CD14-positive monocyte (primary cell): ENCODE measurements at regions not wholly inside any gene's neighbourhood (a gene's known extent, or its start where the extent isn't known, plus 50 kb on each side); places are given as distances from the start of the nearest gene placed in this dataset.

Source experiments
- DNase-seq, 3 donors: peaks; one replicate each; pipeline ENCODE4 v3.0.0-alpha.2; 2011 to 2022
- H2AFZ ChIP-seq: 2 replicates; pipeline ENCODE4 v1.6.0; 2012; ENCODE audit warnings: mild to moderate bottlenecking, low read depth, low read length, inconsistent platforms; ENCODE audit not compliant: insufficient read depth, poor library complexity, severe bottlenecking
- H3K27ac ChIP-seq, 2 donors: 1 replicate in 1 of 2; 2 replicates in 1 of 2; pipeline ENCODE4 v1.5.1; 2012 to 2013; ENCODE audit warnings: low read length in 2 of 2, control low read depth in 1 of 2, inconsistent platforms in 1 of 2, low read depth in 1 of 2, mild to moderate bottlenecking in 1 of 2
- H3K27me3 ChIP-seq, 2 donors: one replicate each; pipeline versions ENCODE4 v1.6.0 to v1.6.1; 2011 to 2013; ENCODE audit warnings: low read length in 2 of 2; ENCODE audit not compliant: control insufficient read depth in 2 of 2, insufficient read depth in 2 of 2
- H3K36me3 ChIP-seq, 2 donors: replicated peaks in 1 of 2; 1 replicate in 1 of 2; 2 replicates in 1 of 2; pipeline versions ENCODE4 v1.5.1 to v1.6.1; 2012 to 2013; ENCODE audit warnings: low read length in 2 of 2, control low read depth in 1 of 2, inconsistent platforms in 1 of 2, mild to moderate bottlenecking in 1 of 2; ENCODE audit not compliant: insufficient read depth in 2 of 2, control insufficient read depth in 1 of 2
- H3K4me1 ChIP-seq, 2 donors: 1 replicate in 1 of 2; 2 replicates in 1 of 2; pipeline versions ENCODE4 v1.5.1 to v1.6.1; 2012 to 2013; ENCODE audit warnings: low read length in 2 of 2, control low read depth in 1 of 2, inconsistent platforms in 1 of 2, mild to moderate bottlenecking in 1 of 2, moderate library complexity in 1 of 2; ENCODE audit not compliant: insufficient read depth in 2 of 2, control insufficient read depth in 1 of 2
- H3K4me2 ChIP-seq: replicated peaks from 2 replicates; pipeline ENCODE3; 2012; ENCODE audit warnings: low read length, moderate library complexity, mild to moderate bottlenecking; ENCODE audit not compliant: poor library complexity, severe bottlenecking; ENCODE audit errors: extremely low read depth
- H3K4me3 ChIP-seq, 3 experiments: fragments of 200-600 bp in 1 of 3; sonication (generic) in 1 of 3; replicated peaks in 1 of 3; 1 replicate in 2 of 3; 2 replicates in 1 of 3; pipeline ENCODE4 v1.5.1; 2011 to 2013; ENCODE audit warnings: low read length in 3 of 3, mild to moderate bottlenecking in 3 of 3, control low read depth in 2 of 3, low read depth in 2 of 3, inconsistent platforms in 1 of 3, moderate library complexity in 1 of 3
- H3K79me2 ChIP-seq: 2 replicates; pipeline ENCODE4 v1.6.0; 2012; ENCODE audit warnings: mild to moderate bottlenecking, control low read depth, inconsistent platforms, low read length, moderate library complexity; ENCODE audit not compliant: insufficient read depth
- H3K9ac ChIP-seq: 2 replicates; pipeline ENCODE4 v1.6.0; 2017; ENCODE audit warnings: low read length, mild to moderate bottlenecking; ENCODE audit not compliant: insufficient read depth, poor library complexity, severe bottlenecking
- H3K9me3 ChIP-seq, 2 donors: replicated peaks in 1 of 2; 1 replicate in 1 of 2; 2 replicates in 1 of 2; pipeline versions ENCODE4 v1.5.1 to v1.6.1; 2012 to 2013; ENCODE audit warnings: low read length in 2 of 2, control low read depth in 1 of 2; ENCODE audit not compliant: control insufficient read depth in 1 of 2, insufficient read depth in 1 of 2
- H4K20me1 ChIP-seq: 2 replicates; pipeline ENCODE4 v1.6.0; 2012; ENCODE audit warnings: mild to moderate bottlenecking, low read length, control low read depth, moderate library complexity; ENCODE audit not compliant: insufficient read depth
- H3K27ac Mint-ChIP-seq, 7 donors: one replicate each; pipeline ENCODE4 v1.8.0; 2020; ENCODE audit warnings: mild to moderate bottlenecking in 7 of 7, mixed read lengths in 7 of 7, moderate library complexity in 6 of 7, inconsistent platforms in 2 of 7
- H3K27me3 Mint-ChIP-seq, 3 donors: one replicate each; pipeline ENCODE4 v1.8.0; 2021 to 2022; ENCODE audit warnings: low read depth in 3 of 3, mild to moderate bottlenecking in 3 of 3, mixed read lengths in 3 of 3, moderate library complexity in 3 of 3, inconsistent platforms in 1 of 3
- H3K36me3 Mint-ChIP-seq, 2 donors: one replicate each; pipeline ENCODE4 v1.8.0; 2020; ENCODE audit warnings: mixed read lengths in 2 of 2, inconsistent platforms in 1 of 2, mild to moderate bottlenecking in 1 of 2
- H3K4me1 Mint-ChIP-seq: one replicate; pipeline ENCODE4 v1.8.0; 2020; ENCODE audit warnings: mild to moderate bottlenecking, mixed read lengths
- H3K4me3 Mint-ChIP-seq, 2 donors: one replicate each; pipeline ENCODE4 v1.8.0; 2020; ENCODE audit warnings: mild to moderate bottlenecking in 2 of 2, mixed read lengths in 2 of 2, moderate library complexity in 1 of 2
- H3K9me3 Mint-ChIP-seq, 7 donors: one replicate each; pipeline ENCODE4 v1.8.0; 2020 to 2022; ENCODE audit warnings: mixed read lengths in 7 of 7, mild to moderate bottlenecking in 6 of 7, moderate library complexity in 6 of 7, inconsistent platforms in 2 of 7
- WGBS: methylation state at CpG from one replicate; pipeline ENCODE4 v1.1.5; 2013; ENCODE audit warnings: missing lambda C conversion rate; ENCODE audit not compliant: insufficient coverage; 5-methylcytosine and 5-hydroxymethylcytosine counted together
- intact Hi-C, 2 donors: fragments of 100-400 bp; cut with micrococcal nuclease; formaldehyde crosslinking; loops; one replicate each; pipeline versions ENCODE4 v1.15.0 to v1.15.1; 2023
- TF ChIP-seq, protein P1 (sequence below): fragments of 200-600 bp; IDR thresholded peaks from one replicate; pipeline ENCODE4 v1.8.0; 2022; ENCODE audit warnings: antibody characterized with exemption, mild to moderate bottlenecking

DNA sequence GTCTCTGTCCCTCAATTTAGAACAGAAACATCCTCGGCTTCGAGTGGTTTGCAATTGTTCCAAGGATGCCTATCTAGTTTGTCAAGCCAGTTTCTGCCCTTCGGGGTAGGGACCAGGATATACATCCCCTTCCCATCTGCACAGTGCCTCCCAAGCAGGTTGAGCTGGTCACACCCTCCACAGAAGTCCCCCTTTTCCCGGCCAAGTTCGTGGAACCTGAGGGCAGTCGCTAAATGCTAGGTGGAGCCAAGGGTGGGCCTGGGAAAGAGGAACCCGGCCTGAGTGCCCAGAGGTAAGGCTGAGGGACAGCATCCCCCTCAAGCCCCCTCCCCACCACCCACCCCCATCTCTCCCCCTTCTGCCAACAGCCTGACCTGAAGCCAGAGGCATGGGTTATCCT is 62.4 kb upstream of the NANOS1 start:
- Histone ChIP-seq H3K79me2 (no peaks in the 10 kb centered on the region), H3K4me2 (no peak overlapping the region), H3K27me3 (no peaks in the 10 kb centered on the region), H3K4me1 (no peaks in the 10 kb centered on the region), H3K9me3 (no peaks in the 10 kb centered on the region), H3K4me3 (no peak overlapping the region), H3K9ac (no peak overlapping the region), H4K20me1 (no peaks in the 10 kb centered on the region), H2AFZ (no peak overlapping the region), H3K27ac (no peak overlapping the region), H3K36me3 (no peaks in the 10 kb centered on the region)
- DNase-seq: no peak
- Mint-ChIP-seq H3K4me1 (no peaks in the 10 kb centered on the region), H3K27me3 (peaks cover 0 to 9% (median 0%) of the 10 kb centered on the region in 3 donors), H3K9me3 (peaks cover 0 to 3% (median 0%) of the 10 kb centered on the region in 7 donors), H3K27ac (no peak overlapping the region), H3K4me3 (no peak overlapping the region), H3K36me3 (no peaks in the 10 kb centered on the region)
- TF ChIP-seq, protein P1, sequence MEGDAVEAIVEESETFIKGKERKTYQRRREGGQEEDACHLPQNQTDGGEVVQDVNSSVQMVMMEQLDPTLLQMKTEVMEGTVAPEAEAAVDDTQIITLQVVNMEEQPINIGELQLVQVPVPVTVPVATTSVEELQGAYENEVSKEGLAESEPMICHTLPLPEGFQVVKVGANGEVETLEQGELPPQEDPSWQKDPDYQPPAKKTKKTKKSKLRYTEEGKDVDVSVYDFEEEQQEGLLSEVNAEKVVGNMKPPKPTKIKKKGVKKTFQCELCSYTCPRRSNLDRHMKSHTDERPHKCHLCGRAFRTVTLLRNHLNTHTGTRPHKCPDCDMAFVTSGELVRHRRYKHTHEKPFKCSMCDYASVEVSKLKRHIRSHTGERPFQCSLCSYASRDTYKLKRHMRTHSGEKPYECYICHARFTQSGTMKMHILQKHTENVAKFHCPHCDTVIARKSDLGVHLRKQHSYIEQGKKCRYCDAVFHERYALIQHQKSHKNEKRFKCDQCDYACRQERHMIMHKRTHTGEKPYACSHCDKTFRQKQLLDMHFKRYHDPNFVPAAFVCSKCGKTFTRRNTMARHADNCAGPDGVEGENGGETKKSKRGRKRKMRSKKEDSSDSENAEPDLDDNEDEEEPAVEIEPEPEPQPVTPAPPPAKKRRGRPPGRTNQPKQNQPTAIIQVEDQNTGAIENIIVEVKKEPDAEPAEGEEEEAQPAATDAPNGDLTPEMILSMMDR: no peak
- intact Hi-C loops: no loop called here
- 90% methylated on average over 5 of the region's 7 CpGs for WGBS

DNA sequence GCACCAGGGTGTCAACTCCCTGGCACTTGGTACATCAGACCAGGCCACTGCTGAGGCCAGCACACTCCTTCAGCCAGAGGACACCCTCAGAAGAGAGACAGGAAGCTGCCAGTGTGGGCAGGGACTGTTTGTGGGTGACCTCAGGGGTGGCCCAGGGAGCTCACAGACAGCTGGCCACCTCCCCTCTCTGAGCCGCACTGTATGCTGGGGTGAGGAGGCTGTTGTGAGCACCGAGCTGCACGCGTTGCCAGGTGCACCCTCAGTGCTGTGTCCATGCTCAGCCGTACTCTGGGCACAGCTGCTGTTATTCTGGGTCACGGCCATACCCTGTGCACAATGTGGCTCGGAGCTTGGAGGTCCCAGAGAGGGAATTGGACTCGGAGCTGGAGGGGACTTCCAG is 61.5 kb upstream of the NANOS1 start:
- no peak overlapping the region for H2AFZ ChIP-seq
- no peaks in the 10 kb centered on the region for H3K9me3 ChIP-seq
- no peak overlapping the region for H3K27ac ChIP-seq
- no peak overlapping the region for H3K9ac ChIP-seq
- intact Hi-C loops: no loop called here
- Mint-ChIP-seq H3K36me3 (no peaks in the 10 kb centered on the region), H3K9me3 (peaks cover 0 to 3% (median 0%) of the 10 kb centered on the region in 7 donors), H3K4me1 (no peaks in the 10 kb centered on the region), H3K4me3 (peak overlapping the region in 1 of 2 donors; percentile 21), H3K27ac (no peak overlapping the region), H3K27me3 (peaks cover 0 to 14% (median 3%) of the 10 kb centered on the region in 3 donors)
- H3K79me2 ChIP-seq: no peaks in the 10 kb centered on the region
- WGBS: 82% methylated on average over 7 of the region's 8 CpGs
- no peaks in the 10 kb centered on the region for H4K20me1 ChIP-seq
- TF ChIP-seq, protein P1: no peak
- no peaks in the 10 kb centered on the region for H3K4me1 ChIP-seq
- no peak overlapping the region for H3K4me2 ChIP-seq
- H3K36me3 ChIP-seq: no peaks in the 10 kb centered on the region
- no peak for DNase-seq
- no peak overlapping the region for H3K4me3 ChIP-seq
- no peaks in the 10 kb centered on the region for H3K27me3 ChIP-seq
